Stimulated activated naive CD4-positive, alpha-beta T cell treated with Interleukin-2 at 50 U/mL for 16 hours (primary cell): ENCODE measurements at regions not wholly inside any gene's neighbourhood (a gene's known extent, or its start where the extent isn't known, plus 50 kb on each side); places are given as distances from the start of the nearest gene placed in this dataset.
"Not testable (repeated sequence)": the region's sequence is repeated elsewhere in the genome, so short reads cannot be mapped to it uniquely, and the experiment has no call there.

ENCODE experiments used
- DNase-seq: peaks from one replicate; lab custom pipeline; 2025; lab: John Stamatoyannopoulos, UW

- DNase-seq, result not testable (repeated sequence)
Observed at GRCh38 chr11:33971530-33971929, 79.7 kb upstream of the LMO2 start.

GRCh38 chr11:33970984-33971466 lies 79.1 kb upstream of the LMO2 start:
- no peak for DNase-seq

- no peak for DNase-seq
Observed at GRCh38 chr11:33967451-33967850, 75.6 kb upstream of the LMO2 start.

GRCh38 chr11:33965032-33965431 lies 73.2 kb upstream of the LMO2 start:
- DNase-seq, result no peak

- no peak for DNase-seq
Observed at GRCh38 chr11:33959855-33960400, 68.1 kb upstream of the LMO2 start.

GRCh38 chr11:33957304-33957917 lies 65.5 kb upstream of the LMO2 start:
- DNase-seq, result no peak

- no peak for DNase-seq
Observed at GRCh38 chr11:33956611-33957010, 64.7 kb upstream of the LMO2 start.

- DNase-seq, result no peak
Observed at GRCh38 chr11:33953289-33953688, 61.4 kb upstream of the LMO2 start.

GRCh38 chr11:33952805-33953204 lies 60.9 kb upstream of the LMO2 start:
- no peak for DNase-seq

GRCh38 chr11:33949252-33949913 lies 57.5 kb upstream of the LMO2 start:
- no peak for DNase-seq

- DNase-seq, result no peak
Observed at GRCh38 chr11:33948494-33948893, 56.6 kb upstream of the LMO2 start.

- DNase-seq, result not testable (repeated sequence)
Observed at GRCh38 chr11:33947918-33948317, 56.0 kb upstream of the LMO2 start.

GRCh38 chr11:33946930-33947329 lies 55.1 kb upstream of the LMO2 start:
- DNase-seq, result no peak

GRCh38 chr11:33945481-33946268 lies 53.8 kb upstream of the LMO2 start:
- no peak for DNase-seq

GRCh38 chr11:33944693-33945424 lies 53.0 kb upstream of the LMO2 start:
- no peak for DNase-seq

- no peak for DNase-seq
Observed at GRCh38 chr11:33944345-33944692, 52.4 kb upstream of the LMO2 start.

GRCh38 chr11:33942954-33943353 lies 51.1 kb upstream of the LMO2 start:
- DNase-seq, result no peak

GRCh38 chr11:33941637-33942160 lies 49.8 kb upstream of the LMO2 start:
- DNase-seq, result no peak
